GM13977 (cell line): ENCODE measurements at regions not wholly inside any gene's neighbourhood (a gene's known extent, or its start where the extent isn't known, plus 50 kb on each side); places are given as distances from the start of the nearest gene placed in this dataset.

ENCODE experiments used
- DNase-seq: peaks from one replicate; pipeline ENCODE4 v3.0.0; 2012; ENCODE audit warnings: low spot score
- in situ Hi-C: fragments of 300-500 bp; cut with MboI; formaldehyde crosslinking; loops from one replicate; pipeline ENCODE4 v1.12.0; 2022; ENCODE audit warnings: low sequenced_read_pairs, low pct_unique_long_range_greater_than_20kb, mixed read lengths, inconsistent platforms; ENCODE audit not compliant: unreplicated experiment
- TF ChIP-seq, protein P1 (sequence below): IDR thresholded peaks from 2 replicates; pipeline ENCODE4 v1.5.1; 2012; ENCODE audit warnings: mild to moderate bottlenecking, control low read depth; ENCODE audit not compliant: insufficient read depth; ENCODE audit errors: extremely low read depth, missing control alignments

DNA sequence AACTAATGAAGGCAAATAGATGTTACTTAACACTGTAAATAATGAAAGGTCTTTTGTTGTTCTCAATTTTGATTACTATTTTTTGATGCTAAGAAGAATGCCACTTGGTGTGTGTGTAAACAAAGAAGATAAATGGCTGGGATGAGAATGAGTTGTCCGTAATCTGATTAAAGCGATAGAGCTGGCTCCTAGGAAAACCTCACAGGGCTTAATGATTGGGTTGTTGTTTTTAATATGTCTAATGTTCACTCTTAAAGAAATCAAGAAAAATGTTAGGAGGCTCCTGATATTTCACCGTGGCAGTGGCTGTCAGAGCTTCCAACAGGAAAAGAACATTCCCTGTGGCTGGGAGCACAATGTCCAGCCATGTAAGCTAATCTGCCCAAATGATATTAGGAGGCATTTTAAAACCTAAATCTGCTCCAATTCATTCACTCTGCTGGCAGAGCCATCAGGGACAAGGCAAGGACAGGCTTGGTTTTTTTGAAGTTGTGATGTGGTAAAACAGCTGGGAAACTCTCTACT, 243.9 kb downstream of the SNX10 start:
- in situ Hi-C loops = no loop called here
- DNase-seq = no peak
- TF ChIP-seq, protein P1, sequence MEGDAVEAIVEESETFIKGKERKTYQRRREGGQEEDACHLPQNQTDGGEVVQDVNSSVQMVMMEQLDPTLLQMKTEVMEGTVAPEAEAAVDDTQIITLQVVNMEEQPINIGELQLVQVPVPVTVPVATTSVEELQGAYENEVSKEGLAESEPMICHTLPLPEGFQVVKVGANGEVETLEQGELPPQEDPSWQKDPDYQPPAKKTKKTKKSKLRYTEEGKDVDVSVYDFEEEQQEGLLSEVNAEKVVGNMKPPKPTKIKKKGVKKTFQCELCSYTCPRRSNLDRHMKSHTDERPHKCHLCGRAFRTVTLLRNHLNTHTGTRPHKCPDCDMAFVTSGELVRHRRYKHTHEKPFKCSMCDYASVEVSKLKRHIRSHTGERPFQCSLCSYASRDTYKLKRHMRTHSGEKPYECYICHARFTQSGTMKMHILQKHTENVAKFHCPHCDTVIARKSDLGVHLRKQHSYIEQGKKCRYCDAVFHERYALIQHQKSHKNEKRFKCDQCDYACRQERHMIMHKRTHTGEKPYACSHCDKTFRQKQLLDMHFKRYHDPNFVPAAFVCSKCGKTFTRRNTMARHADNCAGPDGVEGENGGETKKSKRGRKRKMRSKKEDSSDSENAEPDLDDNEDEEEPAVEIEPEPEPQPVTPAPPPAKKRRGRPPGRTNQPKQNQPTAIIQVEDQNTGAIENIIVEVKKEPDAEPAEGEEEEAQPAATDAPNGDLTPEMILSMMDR = no peak

DNA sequence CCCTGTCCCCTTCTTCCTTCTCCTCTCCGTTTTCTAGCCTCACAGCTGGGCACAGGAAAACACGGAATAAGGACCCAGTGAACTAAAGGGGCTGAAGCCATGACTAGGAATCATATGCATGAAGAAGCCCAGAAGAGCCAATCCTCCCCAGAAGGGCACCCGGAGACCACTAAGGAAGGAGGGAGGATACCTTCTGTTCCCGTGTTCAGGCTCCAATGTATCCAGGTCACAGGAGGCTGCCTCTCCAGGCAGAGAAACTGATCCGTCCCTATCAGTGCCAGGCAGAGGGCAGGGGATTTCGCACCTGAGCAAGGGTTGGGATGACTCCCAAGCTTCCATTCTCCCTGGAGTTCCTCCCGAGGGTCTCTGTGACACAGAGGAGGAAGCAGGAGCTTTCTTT, 246.6 kb downstream of the SNX10 start:
- TF ChIP-seq, protein P1 = no peak
- in situ Hi-C loops = no loop called here
- DNase-seq = no peak

DNA sequence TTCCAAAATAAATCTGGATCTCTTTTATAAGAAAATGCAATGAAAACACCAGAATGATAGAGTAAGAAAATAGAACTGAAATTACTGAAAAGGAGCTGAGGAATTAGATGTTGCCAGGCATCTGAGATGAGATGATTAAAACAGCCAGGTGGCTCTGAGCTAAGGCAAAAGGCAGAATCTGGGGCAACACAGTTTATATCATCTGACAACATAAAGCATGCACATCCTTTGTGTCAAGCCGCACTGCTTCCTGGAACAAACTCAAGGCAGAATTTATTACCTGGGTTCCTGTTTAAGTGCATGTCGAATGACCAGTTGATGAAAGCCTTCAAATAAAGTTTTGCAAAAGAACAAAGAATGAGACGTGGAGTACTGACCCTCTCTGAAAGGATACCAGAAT, 247.0 kb downstream of the SNX10 start:
- no peak for DNase-seq
- TF ChIP-seq, protein P1 = no peak

DNA sequence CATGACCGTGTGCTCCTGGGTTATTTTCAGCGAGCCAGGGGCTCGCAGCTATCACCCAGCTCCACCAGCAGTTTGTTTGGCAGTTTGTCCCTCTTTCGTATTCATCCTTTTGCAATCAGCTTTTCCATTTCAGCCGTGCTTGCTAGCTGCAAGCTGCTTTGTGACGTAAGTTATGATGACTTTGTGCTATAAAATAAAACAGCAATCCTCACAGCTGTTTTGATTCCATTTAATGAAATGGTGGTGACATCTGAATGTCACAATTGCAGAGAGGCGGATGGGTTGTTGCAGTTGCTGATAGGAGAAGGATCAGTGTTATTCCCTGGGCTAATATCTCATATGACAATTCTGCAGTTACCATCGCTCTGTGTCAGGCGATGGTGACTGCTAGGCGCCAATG, 251.7 kb downstream of the SNX10 start:
- in situ Hi-C loops = no loop called here
- no peak for DNase-seq
- TF ChIP-seq, protein P1 = no peak

More for the DNA sequence above, 247.0 kb downstream of the SNX10 start:
- in situ Hi-C loops = no loop called here

DNA sequence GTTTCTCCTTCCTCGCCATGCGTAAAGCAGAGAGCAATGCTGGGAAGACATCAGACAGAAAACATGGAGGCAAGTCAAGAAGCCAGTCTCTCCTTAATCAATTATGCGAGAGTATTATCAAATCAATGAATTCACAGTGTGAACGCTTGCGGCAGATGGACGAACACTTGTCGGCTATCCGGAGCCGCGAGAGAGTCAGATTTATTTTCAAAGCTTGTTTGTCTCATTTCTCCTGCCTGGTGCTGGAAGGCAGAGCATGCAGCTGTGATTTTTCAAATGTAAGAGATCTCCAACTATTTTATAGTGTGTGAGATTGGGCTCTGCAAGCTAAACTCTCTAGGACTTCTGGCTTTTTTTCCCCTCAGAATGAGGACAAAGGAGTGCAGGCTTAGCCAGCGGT, 252.3 kb downstream of the SNX10 start:
- in situ Hi-C loops = no loop called here
- TF ChIP-seq, protein P1 = no peak
- no peak for DNase-seq

DNA sequence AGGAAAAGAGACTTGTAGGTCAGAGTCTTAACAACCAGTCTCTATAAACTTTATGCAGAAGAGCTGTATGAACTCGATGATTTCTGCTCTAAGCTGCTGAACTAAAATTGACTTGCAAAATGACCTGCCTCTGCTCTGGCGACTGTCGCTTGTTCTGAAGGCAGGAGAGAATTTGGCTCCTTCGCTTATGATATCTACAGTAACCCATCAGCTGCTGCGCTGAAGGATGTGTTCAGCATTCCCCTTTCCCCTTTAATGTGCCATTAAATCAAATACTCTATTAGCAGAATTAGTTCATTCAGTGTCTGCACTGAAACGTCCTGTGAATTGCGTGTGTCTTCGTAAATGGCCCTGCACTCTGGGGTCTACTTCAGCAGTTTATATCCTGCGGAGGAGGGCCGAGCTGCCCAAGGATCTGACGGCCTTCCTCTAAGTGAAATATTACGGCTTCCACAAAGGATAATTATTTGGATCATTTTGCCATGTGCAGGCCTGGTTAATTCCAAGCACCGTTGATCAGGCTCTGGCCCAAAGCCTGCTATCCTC, 254.9 kb downstream of the SNX10 start:
- in situ Hi-C loops = no loop called here
- TF ChIP-seq, protein P1 = no peak
- no peak for DNase-seq

DNA sequence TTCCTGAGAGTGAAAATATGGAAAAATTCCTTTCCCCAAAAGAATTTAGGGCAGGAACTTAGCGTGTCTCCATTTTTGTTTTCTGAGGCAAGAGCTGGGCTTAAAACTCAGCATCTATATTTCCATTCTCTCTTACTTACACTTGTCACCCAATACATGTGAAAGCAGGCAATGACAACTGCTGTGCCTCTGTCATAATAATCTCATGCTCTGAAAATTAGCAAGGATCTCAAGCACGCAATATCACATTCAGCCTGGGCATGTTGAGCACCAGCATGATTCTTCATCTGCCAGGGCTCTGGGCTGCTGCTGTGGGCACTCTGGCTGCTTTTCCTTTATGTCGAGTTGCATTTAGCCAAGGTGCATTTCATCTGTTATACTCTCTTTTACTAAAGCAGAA, 255.5 kb downstream of the SNX10 start:
- TF ChIP-seq, protein P1 = no peak
- DNase-seq = no peak

More for the DNA sequence above, 255.5 kb downstream of the SNX10 start:
- in situ Hi-C loops = no loop called here
